NT2/D1 (cell line): ENCODE measurements at regions not wholly inside any gene's neighbourhood (a gene's known extent, or its start where the extent isn't known, plus 50 kb on each side); places are given as distances from the start of the nearest gene placed in this dataset.

Source experiments
- SUZ12 ChIP-seq: IDR thresholded peaks from 2 replicates; pipeline ENCODE4 v1.6.1; 2011; ENCODE audit not compliant: insufficient read length, insufficient read depth; ENCODE audit errors: extremely low read depth
- YY1 ChIP-seq: IDR thresholded peaks from 2 replicates; pipeline ENCODE4 v1.6.1; 2011; ENCODE audit not compliant: insufficient read length, insufficient read depth
- ZNF274 ChIP-seq: IDR thresholded peaks from 2 replicates; pipeline ENCODE4 v1.6.1; 2011; ENCODE audit warnings: mild to moderate bottlenecking, low read depth, low read length

GRCh38 chr22:27641049-27641795 lies 160.3 kb downstream of the MN1 start:
- TF ChIP-seq SUZ12 (no peak), YY1 (no peak), ZNF274 (no peak)
